ENCODE measurements at regions not wholly inside any gene's neighbourhood (a gene's known extent, or its start where the extent isn't known, plus 50 kb on each side); places are given as distances from the start of the nearest gene placed in this dataset.
A peak's percentile ranks its signal among the peaks of the same experiment; 100 is the strongest.

DNA sequence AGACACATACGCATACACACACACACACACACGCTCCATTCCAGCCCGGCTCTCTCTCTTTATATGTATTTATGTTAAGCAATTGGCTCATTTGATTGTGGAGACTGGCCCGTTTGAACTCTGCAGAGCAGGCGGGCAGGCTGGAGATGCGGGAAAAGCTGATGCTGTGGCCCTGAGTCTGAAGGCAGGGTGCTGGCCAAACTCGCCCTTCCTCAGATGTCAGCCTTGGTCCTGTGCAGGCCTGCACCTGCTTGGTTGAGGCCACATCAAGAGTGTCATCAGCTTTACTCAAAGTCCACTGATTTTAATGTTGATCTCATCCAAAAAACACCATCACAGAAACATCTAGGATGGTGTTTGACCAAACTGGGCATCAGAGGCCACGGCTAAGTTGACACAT is 569.3 kb downstream of the TBC1D22A start:
- TF ChIP-seq, protein P1, sequence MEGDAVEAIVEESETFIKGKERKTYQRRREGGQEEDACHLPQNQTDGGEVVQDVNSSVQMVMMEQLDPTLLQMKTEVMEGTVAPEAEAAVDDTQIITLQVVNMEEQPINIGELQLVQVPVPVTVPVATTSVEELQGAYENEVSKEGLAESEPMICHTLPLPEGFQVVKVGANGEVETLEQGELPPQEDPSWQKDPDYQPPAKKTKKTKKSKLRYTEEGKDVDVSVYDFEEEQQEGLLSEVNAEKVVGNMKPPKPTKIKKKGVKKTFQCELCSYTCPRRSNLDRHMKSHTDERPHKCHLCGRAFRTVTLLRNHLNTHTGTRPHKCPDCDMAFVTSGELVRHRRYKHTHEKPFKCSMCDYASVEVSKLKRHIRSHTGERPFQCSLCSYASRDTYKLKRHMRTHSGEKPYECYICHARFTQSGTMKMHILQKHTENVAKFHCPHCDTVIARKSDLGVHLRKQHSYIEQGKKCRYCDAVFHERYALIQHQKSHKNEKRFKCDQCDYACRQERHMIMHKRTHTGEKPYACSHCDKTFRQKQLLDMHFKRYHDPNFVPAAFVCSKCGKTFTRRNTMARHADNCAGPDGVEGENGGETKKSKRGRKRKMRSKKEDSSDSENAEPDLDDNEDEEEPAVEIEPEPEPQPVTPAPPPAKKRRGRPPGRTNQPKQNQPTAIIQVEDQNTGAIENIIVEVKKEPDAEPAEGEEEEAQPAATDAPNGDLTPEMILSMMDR (IDR thresholded peaks at IDR 0.05; ENCODE audit: insufficient read depth, low read length, severe bottlenecking): no peak
- DNase-seq (ENCODE audit: low read depth) (no peak), FAIRE-seq (no peak)
- Histone ChIP-seq H3K27me3 (ENCODE audit: control insufficient read depth, insufficient read depth, low read length) (no peaks in the 10 kb centered on the region), H3K4me3 (ENCODE audit: low read depth, low read length) (no peak overlapping the region), H3K36me3 (ENCODE audit: control insufficient read depth, insufficient read depth, low read length) (no peaks in the 10 kb centered on the region)

DNA sequence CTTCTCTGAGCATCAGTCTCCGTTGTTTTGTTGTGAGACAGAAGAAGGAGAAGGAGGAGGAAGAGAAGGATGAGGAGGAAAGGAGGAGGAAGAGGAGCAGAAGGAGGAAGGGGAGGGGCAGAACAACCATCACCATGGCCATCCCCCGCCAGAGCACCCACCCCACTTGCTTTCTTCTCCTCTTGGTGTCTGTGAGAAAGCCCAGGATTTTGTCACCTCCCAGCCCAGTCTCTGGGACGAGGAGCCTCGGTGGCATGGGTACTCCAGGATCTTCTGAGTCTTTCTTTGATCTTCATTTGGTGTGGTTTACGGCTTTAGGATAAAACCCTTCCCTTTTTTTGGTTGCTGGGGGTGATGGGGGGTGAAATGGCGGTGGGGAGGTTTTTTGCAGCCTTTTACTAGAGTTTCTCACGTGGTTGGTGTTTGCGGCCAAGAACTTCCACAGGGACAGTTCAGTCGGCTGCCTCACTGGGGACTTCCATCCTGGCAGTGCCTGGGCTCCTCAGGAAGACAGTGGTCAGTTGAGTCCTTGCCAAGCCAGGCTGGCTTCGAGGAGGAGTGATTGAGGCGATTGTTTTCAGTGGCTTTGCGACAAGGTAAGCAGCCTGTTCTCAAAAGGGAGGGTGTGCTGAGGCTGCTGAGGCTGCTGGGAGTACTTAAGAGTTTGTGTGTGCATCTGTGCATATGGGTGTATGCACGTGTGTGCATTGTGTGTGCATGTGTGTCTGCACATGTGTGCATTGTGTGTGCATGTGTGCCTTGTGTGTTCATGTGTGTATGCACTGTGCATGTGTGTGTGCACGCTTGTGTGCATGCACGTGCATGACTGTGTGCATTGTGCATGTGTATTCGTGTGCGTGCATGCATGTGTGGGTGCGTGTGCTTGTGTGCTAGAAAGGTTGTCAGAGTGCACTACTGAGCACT is 567.5 kb downstream of the TBC1D22A start:
- TF ChIP-seq, protein P1 (IDR thresholded peaks at IDR 0.05; ENCODE audit: insufficient read depth, low read length, severe bottlenecking): no peak
- FAIRE-seq (no peak), DNase-seq (ENCODE audit: low read depth) (no peak)
- Histone ChIP-seq H3K36me3 (ENCODE audit: control insufficient read depth, insufficient read depth, low read length) (no peaks in the 10 kb centered on the region), H3K27me3 (ENCODE audit: control insufficient read depth, insufficient read depth, low read length) (no peaks in the 10 kb centered on the region), H3K4me3 (ENCODE audit: low read depth, low read length) (no peak overlapping the region)

DNA sequence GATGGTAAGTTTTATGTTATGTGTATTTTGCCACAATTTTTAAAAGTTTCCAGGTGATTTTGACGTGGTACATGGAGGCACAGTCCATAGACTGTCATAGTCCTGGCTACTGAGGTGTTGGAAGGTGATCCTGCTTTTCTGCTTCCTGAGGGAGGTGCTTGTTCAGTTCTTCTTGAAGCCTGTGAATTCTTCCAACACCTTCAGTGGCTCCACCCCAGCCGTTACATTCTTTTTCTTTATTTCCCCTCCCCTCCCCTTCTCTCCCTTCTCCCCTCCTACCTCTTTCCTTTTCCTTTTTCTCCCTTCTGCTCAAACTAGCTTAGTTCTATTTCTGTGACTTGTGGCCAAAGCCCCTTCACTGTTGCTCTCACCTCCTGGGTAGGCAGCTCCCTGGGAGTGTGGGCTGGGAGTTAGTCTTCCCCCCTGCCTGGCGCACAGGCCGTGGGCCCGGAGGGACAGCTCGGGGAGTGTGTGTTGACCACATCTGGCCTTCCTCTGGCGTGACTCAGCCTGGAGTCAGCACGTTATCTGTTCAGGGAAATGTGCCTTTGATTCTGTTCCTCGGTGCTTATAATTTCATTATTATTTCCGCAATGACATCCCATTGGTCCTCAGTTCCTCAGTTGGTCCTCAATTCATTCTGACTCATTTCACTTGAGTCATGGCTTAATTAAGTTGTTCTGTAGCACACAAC is 566.2 kb downstream of the TBC1D22A start:
- DNase-seq (ENCODE audit: low read depth) (peak; percentile 74), FAIRE-seq (peak; percentile 82)
- TF ChIP-seq, protein P1 (IDR thresholded peaks at IDR 0.05; ENCODE audit: insufficient read depth, low read length, severe bottlenecking): no peak
- no peak overlapping the region for H3K4me3 ChIP-seq (ENCODE audit: low read depth, low read length)
- no peaks in the 10 kb centered on the region for H3K36me3 ChIP-seq (ENCODE audit: control insufficient read depth, insufficient read depth, low read length)
- H3K27me3 ChIP-seq (ENCODE audit: control insufficient read depth, insufficient read depth, low read length): no peaks in the 10 kb centered on the region

DNA sequence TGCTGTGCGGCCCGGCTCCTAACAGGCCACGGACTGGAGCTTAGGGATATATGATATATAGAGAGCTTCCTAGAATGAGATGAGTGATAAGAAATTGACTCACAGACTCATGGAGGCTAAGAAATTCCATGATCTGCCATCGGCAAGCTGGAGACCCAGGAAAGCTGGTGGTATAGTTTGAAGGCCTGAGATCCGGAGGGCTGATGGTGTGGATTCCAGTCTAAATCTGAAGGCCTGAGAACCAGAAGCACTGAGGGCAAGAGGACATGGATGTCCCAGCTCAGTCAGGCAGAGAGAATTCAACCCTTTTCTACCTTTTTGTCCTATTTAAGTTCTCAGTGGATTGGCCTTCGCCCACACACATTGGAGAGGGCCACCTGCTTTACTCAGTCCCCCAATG is 564.8 kb downstream of the TBC1D22A start:
- TF ChIP-seq, protein P1 (IDR thresholded peaks at IDR 0.05; ENCODE audit: insufficient read depth, low read length, severe bottlenecking): no peak
- no peak overlapping the region for H3K4me3 ChIP-seq (ENCODE audit: low read depth, low read length)
- FAIRE-seq (no peak), DNase-seq (ENCODE audit: low read depth) (no peak)
- no peaks in the 10 kb centered on the region for H3K36me3 ChIP-seq (ENCODE audit: control insufficient read depth, insufficient read depth, low read length)
- H3K27me3 ChIP-seq (ENCODE audit: control insufficient read depth, insufficient read depth, low read length): no peaks in the 10 kb centered on the region

DNA sequence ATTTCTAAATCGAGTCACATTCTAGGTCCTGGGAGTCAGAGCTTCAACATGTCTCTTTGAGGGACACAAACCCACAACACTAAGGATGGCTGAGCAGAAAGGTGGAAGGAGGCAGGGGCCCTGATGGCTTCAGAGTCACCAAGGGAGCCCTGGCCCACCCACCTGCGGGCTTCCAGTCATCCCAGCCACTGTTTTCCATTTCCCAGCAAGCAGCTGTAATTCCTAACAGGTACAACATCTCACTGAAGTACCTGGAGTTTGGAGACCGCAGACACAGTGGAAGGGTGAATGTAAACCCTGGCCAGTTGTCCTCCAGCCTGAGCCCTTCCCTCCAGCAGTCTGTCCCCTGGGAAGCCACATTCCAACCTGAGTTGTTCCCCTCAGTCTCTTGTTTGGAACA is 562.8 kb downstream of the TBC1D22A start:
- H3K27me3 ChIP-seq (ENCODE audit: control insufficient read depth, insufficient read depth, low read length): no peaks in the 10 kb centered on the region
- H3K36me3 ChIP-seq (ENCODE audit: control insufficient read depth, insufficient read depth, low read length): no peaks in the 10 kb centered on the region
- TF ChIP-seq, protein P1 (IDR thresholded peaks at IDR 0.05; ENCODE audit: insufficient read depth, low read length, severe bottlenecking): no peak
- H3K4me3 ChIP-seq (ENCODE audit: low read depth, low read length): no peak overlapping the region
- DNase-seq (ENCODE audit: low read depth): no peak
- FAIRE-seq: peak; percentile 23

Data from bronchial epithelial cell (primary cell).